ENCODE measurements at regions not wholly inside any gene's neighbourhood (a gene's known extent, or its start where the extent isn't known, plus 50 kb on each side); places are given as distances from the start of the nearest gene placed in this dataset.
"Not testable (repeated sequence)": the region's sequence is repeated elsewhere in the genome, so short reads cannot be mapped to it uniquely, and the experiment has no call there.

- FAIRE-seq (no peak), DNase-seq (ENCODE audit: insufficient read length, low spot score) (no peak)
These were observed 1486.3 kb downstream of the BRINP3 start for GRCh38 chr1:188991221-188991930.

DNA sequence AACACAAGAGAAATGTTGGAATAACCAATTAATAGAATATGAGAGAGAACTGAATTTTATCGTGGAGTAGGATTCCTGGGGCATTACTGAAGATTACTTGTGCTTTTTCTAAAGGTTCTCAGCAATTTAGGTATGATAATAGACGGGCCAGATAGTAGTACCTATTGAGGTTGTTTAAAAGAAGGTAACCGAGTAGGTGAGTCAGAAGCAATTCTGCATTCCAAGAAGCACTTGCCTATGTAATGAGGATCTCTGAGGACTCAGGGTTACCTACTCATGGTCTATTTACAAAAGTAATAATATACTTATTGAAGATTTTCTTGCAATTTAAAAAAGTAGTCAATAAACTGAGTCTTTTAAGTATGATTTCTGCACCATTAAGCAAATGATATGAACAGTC is 1469.8 kb downstream of the BRINP3 start:
- DNase-seq (ENCODE audit: insufficient read length, low spot score): no peak
- no peak for FAIRE-seq

GRCh38 chr1:189021577-189021976 is 1456.1 kb downstream of the BRINP3 start:
- DNase-seq (ENCODE audit: insufficient read length, low spot score) (no peak), FAIRE-seq (no peak)

DNA sequence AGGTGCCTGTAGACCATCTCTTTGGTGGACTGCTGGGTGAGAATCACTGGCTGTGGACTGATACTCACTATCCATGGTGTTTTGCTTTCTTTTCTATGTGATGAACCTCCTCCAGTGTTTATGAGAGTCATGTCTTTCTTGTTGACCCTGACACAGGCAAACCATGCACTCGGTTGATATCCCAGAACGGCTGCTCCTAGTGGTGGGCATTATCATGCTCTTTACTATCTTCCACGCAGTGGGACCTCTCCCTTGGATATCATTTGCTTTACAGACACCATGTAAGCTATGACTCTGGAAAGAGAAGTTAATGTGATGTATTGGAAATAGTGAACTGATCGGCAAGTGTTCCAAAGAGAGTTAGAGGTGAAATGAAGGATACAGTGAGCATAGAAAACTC is 1455.6 kb downstream of the BRINP3 start:
- FAIRE-seq (no peak), DNase-seq (ENCODE audit: insufficient read length, low spot score) (no peak)

GRCh38 chr1:189027512-189027911 is 1450.2 kb downstream of the BRINP3 start:
- FAIRE-seq: no peak

DNA sequence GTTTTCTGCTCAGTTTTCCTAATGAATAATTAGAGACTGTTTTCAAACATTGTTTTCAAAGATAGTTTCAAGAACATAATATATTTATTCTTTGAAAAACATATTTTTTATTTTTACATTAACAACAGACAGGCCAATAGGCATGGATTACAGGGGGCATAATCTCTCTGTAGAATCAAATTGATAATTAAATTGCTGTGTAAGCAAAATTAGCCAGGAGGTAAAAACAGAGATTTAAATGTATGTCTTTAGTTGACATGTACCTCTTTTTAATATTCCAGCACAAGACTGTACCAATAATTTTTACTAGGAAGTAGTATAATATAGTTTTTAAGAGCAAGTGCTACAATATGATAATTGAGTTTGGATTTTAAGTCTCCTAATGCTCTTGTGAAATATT is 1444.5 kb downstream of the BRINP3 start:
- no peak for FAIRE-seq
- DNase-seq (ENCODE audit: insufficient read length, low spot score): no peak

More at GRCh38 chr1:189027512-189027911, 1450.2 kb downstream of the BRINP3 start:
- no peak for DNase-seq (ENCODE audit: insufficient read length, low spot score)

- FAIRE-seq: no peak
These were observed 1441.0 kb downstream of the BRINP3 start for GRCh38 chr1:189036628-189037027.

DNA sequence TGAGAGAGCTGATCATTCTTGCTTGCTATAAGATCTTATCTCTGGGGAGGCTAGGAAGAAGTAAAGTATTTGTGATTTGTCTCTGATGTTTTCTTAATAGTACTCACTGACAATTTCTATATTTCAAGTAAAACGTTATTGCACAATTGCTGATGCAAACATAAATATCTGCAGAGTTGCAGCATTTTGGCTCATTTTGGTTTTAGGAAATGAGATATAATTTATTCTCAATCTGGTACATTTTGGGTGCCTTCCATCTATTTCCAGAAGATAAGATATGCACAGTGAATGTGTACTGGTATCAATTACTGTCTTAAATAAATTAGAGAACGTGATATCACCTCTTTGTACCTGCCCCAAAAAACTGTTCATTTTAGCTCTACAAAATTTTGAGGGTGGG is 1431.5 kb downstream of the BRINP3 start:
- DNase-seq (ENCODE audit: insufficient read length, low spot score) (no peak), FAIRE-seq (no peak)

More at GRCh38 chr1:189036628-189037027, 1441.0 kb downstream of the BRINP3 start:
- no peak for DNase-seq (ENCODE audit: insufficient read length, low spot score)

- DNase-seq (ENCODE audit: insufficient read length, low spot score) (no peak), FAIRE-seq (no peak)
These were observed 1392.9 kb downstream of the BRINP3 start for GRCh38 chr1:189084811-189085210.

- DNase-seq (ENCODE audit: insufficient read length, low spot score): no peak
- no peak for FAIRE-seq
These were observed 1373.7 kb downstream of the BRINP3 start for GRCh38 chr1:189103956-189104355.

GRCh38 chr1:189117072-189117770 is 1360.4 kb downstream of the BRINP3 start:
- no peak for DNase-seq (ENCODE audit: insufficient read length, low spot score)
- no peak for FAIRE-seq

GRCh38 chr1:189121941-189122340 is 1355.7 kb downstream of the BRINP3 start:
- FAIRE-seq: no peak

GRCh38 chr1:189125694-189126093 is 1352.0 kb downstream of the BRINP3 start:
- no peak for FAIRE-seq
- DNase-seq (ENCODE audit: insufficient read length, low spot score): no peak

More at GRCh38 chr1:189121941-189122340, 1355.7 kb downstream of the BRINP3 start:
- DNase-seq (ENCODE audit: insufficient read length, low spot score): no peak

GRCh38 chr1:189131576-189131975 is 1346.1 kb downstream of the BRINP3 start:
- no peak for FAIRE-seq
- no peak for DNase-seq (ENCODE audit: insufficient read length, low spot score)

DNA sequence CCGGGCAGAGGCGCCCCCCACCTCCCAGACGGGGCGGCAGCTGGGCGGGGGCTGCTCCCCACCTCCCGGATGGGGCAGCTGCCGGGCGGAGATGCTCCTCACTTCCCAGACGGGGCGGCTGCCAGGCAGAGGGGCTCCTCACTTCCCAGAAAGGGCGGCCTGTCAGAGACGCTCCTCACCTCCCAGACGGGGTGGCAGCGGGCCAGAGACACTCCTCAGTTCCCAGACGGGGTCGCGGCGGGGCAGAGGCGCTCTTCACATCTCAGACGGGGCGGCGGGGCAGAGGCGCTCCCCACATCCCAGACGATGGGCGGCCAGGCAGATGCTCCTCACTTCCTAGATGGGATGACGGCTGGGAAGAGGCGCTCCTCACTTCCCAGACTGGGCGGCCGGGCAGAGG is 1337.9 kb downstream of the BRINP3 start:
- not testable (repeated sequence) for DNase-seq (ENCODE audit: insufficient read length, low spot score); FAIRE-seq

DNA sequence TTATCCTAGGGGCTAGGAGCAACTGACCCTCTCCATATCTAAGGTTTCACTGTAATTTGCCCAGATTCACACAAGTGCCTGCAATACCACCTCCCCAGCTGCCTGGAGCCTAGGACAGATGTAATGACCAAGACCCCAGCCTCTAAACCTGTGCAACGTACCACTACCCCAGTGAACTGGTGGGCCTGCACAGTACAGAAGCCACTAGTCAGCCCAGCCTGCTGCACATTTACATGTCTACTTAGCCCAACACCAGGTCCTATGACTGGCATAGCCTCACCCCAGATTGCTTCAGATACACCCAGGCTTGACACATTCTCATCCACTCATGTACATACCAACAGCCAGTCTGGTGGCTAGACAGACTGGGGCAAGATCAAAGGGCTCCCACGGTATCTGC is 1336.6 kb downstream of the BRINP3 start:
- FAIRE-seq (no peak), DNase-seq (ENCODE audit: insufficient read length, low spot score) (no peak)

GRCh38 chr1:189149547-189150375 is 1327.9 kb downstream of the BRINP3 start:
- FAIRE-seq (no peak), DNase-seq (ENCODE audit: insufficient read length, low spot score) (no peak)

- DNase-seq (ENCODE audit: insufficient read length, low spot score) (no peak), FAIRE-seq (no peak)
These were observed 1327.0 kb downstream of the BRINP3 start for GRCh38 chr1:189150624-189151023.

GRCh38 chr1:189151361-189151760 is 1326.3 kb downstream of the BRINP3 start:
- FAIRE-seq: no peak
- no peak for DNase-seq (ENCODE audit: insufficient read length, low spot score)

GRCh38 chr1:189152685-189153084 is 1325.0 kb downstream of the BRINP3 start:
- no peak for DNase-seq (ENCODE audit: insufficient read length, low spot score)
- FAIRE-seq: no peak

- no peak for FAIRE-seq
- no peak for DNase-seq (ENCODE audit: insufficient read length, low spot score)
These were observed 1319.5 kb downstream of the BRINP3 start for GRCh38 chr1:189158155-189158554.

Measured in HTR-8/SVneo (cell line).